T-helper 2 cell treated with Interferon-gamma antibody and Interleukin-4, amounts not matched to agents 5 μg/mL and 100 μg/mL, for 36 hours (primary cell): ENCODE measurements at regions not wholly inside any gene's neighbourhood (a gene's known extent, or its start where the extent isn't known, plus 50 kb on each side); places are given as distances from the start of the nearest gene placed in this dataset.

Experiments used
- DNase-seq: peaks from one replicate; pipeline ENCODE4 v3.0.0; 2021; ENCODE audit warnings: low spot score
- H3K27ac Mint-ChIP-seq: one replicate; pipeline ENCODE4 v1.8.0; 2021; ENCODE audit warnings: mild to moderate bottlenecking, mixed read lengths
- H3K27me3 Mint-ChIP-seq: one replicate; pipeline ENCODE4 v1.8.0; 2021; ENCODE audit warnings: low read depth, mixed read lengths
- H3K36me3 Mint-ChIP-seq: one replicate; pipeline ENCODE4 v1.8.0; 2021; ENCODE audit warnings: low read depth, mixed read lengths
- H3K4me1 Mint-ChIP-seq: one replicate; pipeline ENCODE4 v1.8.0; 2021; ENCODE audit warnings: low read depth, mixed read lengths
- H3K4me3 Mint-ChIP-seq: one replicate; pipeline ENCODE4 v1.8.0; 2022; ENCODE audit warnings: mild to moderate bottlenecking, moderate library complexity, mixed read lengths
- H3K9me3 Mint-ChIP-seq: one replicate; pipeline ENCODE4 v1.8.0; 2021; ENCODE audit warnings: mixed read lengths

GRCh38 chr3:90007778-90008499 lies 900.5 kb downstream of the EPHA3 start:
- DNase-seq: no peak
- H3K9me3 Mint-ChIP-seq: peaks cover 21% of the 10 kb centered on the region
- no peaks in the 10 kb centered on the region for H3K36me3 Mint-ChIP-seq
- H3K27me3 Mint-ChIP-seq: no peaks in the 10 kb centered on the region
- H3K27ac Mint-ChIP-seq: no peak overlapping the region
- no peaks in the 10 kb centered on the region for H3K4me1 Mint-ChIP-seq
- H3K4me3 Mint-ChIP-seq: no peak overlapping the region

GRCh38 chr3:90010341-90010740 lies 902.9 kb downstream of the EPHA3 start:
- H3K4me3 Mint-ChIP-seq: no peak overlapping the region
- no peaks in the 10 kb centered on the region for H3K36me3 Mint-ChIP-seq
- H3K4me1 Mint-ChIP-seq: no peaks in the 10 kb centered on the region
- no peak for DNase-seq
- H3K27ac Mint-ChIP-seq: no peak overlapping the region
- no peaks in the 10 kb centered on the region for H3K27me3 Mint-ChIP-seq
- peaks cover 22% of the 10 kb centered on the region for H3K9me3 Mint-ChIP-seq

- Mint-ChIP-seq H3K36me3 (no peaks in the 10 kb centered on the region), H3K4me3 (no peak overlapping the region), H3K4me1 (no peaks in the 10 kb centered on the region), H3K27ac (no peak overlapping the region), H3K27me3 (no peaks in the 10 kb centered on the region), H3K9me3 (peaks cover 15% of the 10 kb centered on the region)
- DNase-seq: no peak
These were observed 903.7 kb downstream of the EPHA3 start for GRCh38 chr3:90011131-90011530.

GRCh38 chr3:90011596-90011995 lies 904.2 kb downstream of the EPHA3 start:
- no peak for DNase-seq
- H3K36me3 Mint-ChIP-seq: no peaks in the 10 kb centered on the region
- no peaks in the 10 kb centered on the region for H3K27me3 Mint-ChIP-seq
- no peaks in the 10 kb centered on the region for H3K4me1 Mint-ChIP-seq
- no peak overlapping the region for H3K4me3 Mint-ChIP-seq
- H3K9me3 Mint-ChIP-seq: peaks cover 15% of the 10 kb centered on the region
- no peak overlapping the region for H3K27ac Mint-ChIP-seq

- Mint-ChIP-seq H3K36me3 (no peaks in the 10 kb centered on the region), H3K27ac (no peak overlapping the region), H3K9me3 (peaks cover 15% of the 10 kb centered on the region), H3K27me3 (no peaks in the 10 kb centered on the region), H3K4me1 (no peaks in the 10 kb centered on the region), H3K4me3 (no peak overlapping the region)
- DNase-seq: no peak
These were observed 904.6 kb downstream of the EPHA3 start for GRCh38 chr3:90011996-90012395.

- no peak for DNase-seq
- Mint-ChIP-seq H3K9me3 (peaks cover 15% of the 10 kb centered on the region), H3K27ac (no peak overlapping the region), H3K4me3 (no peak overlapping the region), H3K27me3 (no peaks in the 10 kb centered on the region), H3K36me3 (no peaks in the 10 kb centered on the region), H3K4me1 (no peaks in the 10 kb centered on the region)
These were observed 908.4 kb downstream of the EPHA3 start for GRCh38 chr3:90015688-90016356.

GRCh38 chr3:90016555-90016954 lies 909.1 kb downstream of the EPHA3 start:
- Mint-ChIP-seq H3K4me3 (no peak overlapping the region), H3K27ac (no peak overlapping the region), H3K27me3 (no peaks in the 10 kb centered on the region), H3K9me3 (peaks cover 15% of the 10 kb centered on the region), H3K36me3 (no peaks in the 10 kb centered on the region), H3K4me1 (no peaks in the 10 kb centered on the region)
- no peak for DNase-seq

GRCh38 chr3:90018779-90019178 lies 911.4 kb downstream of the EPHA3 start:
- no peak for DNase-seq
- Mint-ChIP-seq H3K27me3 (no peaks in the 10 kb centered on the region), H3K36me3 (no peaks in the 10 kb centered on the region), H3K27ac (no peak overlapping the region), H3K4me3 (no peak overlapping the region), H3K4me1 (no peaks in the 10 kb centered on the region), H3K9me3 (peaks cover 20% of the 10 kb centered on the region)

GRCh38 chr3:90025019-90025418 lies 917.6 kb downstream of the EPHA3 start:
- Mint-ChIP-seq H3K4me1 (no peaks in the 10 kb centered on the region), H3K4me3 (no peak overlapping the region), H3K27me3 (no peaks in the 10 kb centered on the region)

GRCh38 chr3:90026406-90026805 lies 919.0 kb downstream of the EPHA3 start:
- no peaks in the 10 kb centered on the region for H3K36me3 Mint-ChIP-seq
- H3K9me3 Mint-ChIP-seq: peaks cover 29% of the 10 kb centered on the region
- no peaks in the 10 kb centered on the region for H3K27me3 Mint-ChIP-seq
- no peak overlapping the region for H3K27ac Mint-ChIP-seq
- no peaks in the 10 kb centered on the region for H3K4me1 Mint-ChIP-seq
- no peak overlapping the region for H3K4me3 Mint-ChIP-seq
- no peak for DNase-seq

More at GRCh38 chr3:90025019-90025418, 917.6 kb downstream of the EPHA3 start:
- H3K9me3 Mint-ChIP-seq: peaks cover 31% of the 10 kb centered on the region
- H3K36me3 Mint-ChIP-seq: no peaks in the 10 kb centered on the region
- DNase-seq: no peak
- H3K27ac Mint-ChIP-seq: no peak overlapping the region

- DNase-seq: no peak
- peaks cover 28% of the 10 kb centered on the region for H3K9me3 Mint-ChIP-seq
- no peaks in the 10 kb centered on the region for H3K27me3 Mint-ChIP-seq
- no peak overlapping the region for H3K4me3 Mint-ChIP-seq
- H3K4me1 Mint-ChIP-seq: no peaks in the 10 kb centered on the region
- H3K27ac Mint-ChIP-seq: no peak overlapping the region
- H3K36me3 Mint-ChIP-seq: no peaks in the 10 kb centered on the region
These were observed 923.7 kb downstream of the EPHA3 start for GRCh38 chr3:90031121-90031520.

- no peak for DNase-seq
- Mint-ChIP-seq H3K4me1 (no peaks in the 10 kb centered on the region), H3K27ac (no peak overlapping the region), H3K9me3 (peaks cover 31% of the 10 kb centered on the region), H3K27me3 (no peaks in the 10 kb centered on the region), H3K4me3 (no peak overlapping the region), H3K36me3 (no peaks in the 10 kb centered on the region)
These were observed 925.7 kb downstream of the EPHA3 start for GRCh38 chr3:90032980-90033641.

- DNase-seq: no peak
- H3K9me3 Mint-ChIP-seq: peaks cover 28% of the 10 kb centered on the region
- no peak overlapping the region for H3K27ac Mint-ChIP-seq
- no peaks in the 10 kb centered on the region for H3K27me3 Mint-ChIP-seq
- H3K4me1 Mint-ChIP-seq: no peaks in the 10 kb centered on the region
- H3K36me3 Mint-ChIP-seq: no peaks in the 10 kb centered on the region
- no peak overlapping the region for H3K4me3 Mint-ChIP-seq
These were observed 926.6 kb downstream of the EPHA3 start for GRCh38 chr3:90034038-90034437.

- Mint-ChIP-seq H3K4me3 (no peak overlapping the region), H3K4me1 (no peaks in the 10 kb centered on the region), H3K27ac (no peak overlapping the region), H3K27me3 (no peaks in the 10 kb centered on the region), H3K36me3 (no peaks in the 10 kb centered on the region), H3K9me3 (peaks cover 28% of the 10 kb centered on the region)
- DNase-seq: no peak
These were observed 928.2 kb downstream of the EPHA3 start for GRCh38 chr3:90035643-90036042.
